Stimulated activated CD8-positive, alpha-beta memory T cell treated with anti-CD3 and anti-CD28 coated beads, Interleukin-12 subunit alpha, Interleukin-12 subunit beta, amount 100 ng/mL, for 1 hour (primary cell): ENCODE measurements at regions not wholly inside any gene's neighbourhood (a gene's known extent, or its start where the extent isn't known, plus 50 kb on each side); places are given as distances from the start of the nearest gene placed in this dataset.
"Not testable (repeated sequence)": the region's sequence is repeated elsewhere in the genome, so short reads cannot be mapped to it uniquely, and the experiment has no call there.

ENCODE experiments used
- DNase-seq: peaks from one replicate; pipeline ENCODE4 v3.0.0-alpha.2; 2020; ENCODE audit warnings: low read depth

DNA sequence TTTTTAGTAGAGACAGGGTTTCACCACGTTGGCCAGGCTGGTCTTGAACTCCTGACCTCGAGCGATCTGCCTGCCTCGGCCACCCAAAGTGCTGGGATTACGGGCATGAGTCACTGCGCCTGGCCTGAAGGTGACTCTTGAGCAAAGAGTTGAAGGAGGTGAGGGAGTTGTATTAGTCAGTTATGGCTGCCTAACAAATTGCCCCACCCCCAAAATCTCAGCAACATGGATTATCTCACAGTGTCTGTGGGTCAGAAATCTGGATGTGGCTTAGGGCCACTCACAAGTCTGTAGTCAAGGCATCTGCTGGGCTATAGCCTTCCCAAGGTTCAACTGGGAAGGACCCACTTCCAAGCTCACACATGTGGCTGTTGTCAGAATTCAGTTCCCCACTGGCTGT lies 52.8 kb upstream of the ADGRE5 start:
- DNase-seq = no peak

GRCh38 chr19:14327061-14327460 lies 54.2 kb upstream of the ADGRE5 start:
- DNase-seq = not testable (repeated sequence)

- DNase-seq = no peak
These were observed 55.4 kb upstream of the ADGRE5 start for GRCh38 chr19:14325863-14326262.

- no peak for DNase-seq
These were observed 56.1 kb upstream of the ADGRE5 start for GRCh38 chr19:14325134-14325533.

DNA sequence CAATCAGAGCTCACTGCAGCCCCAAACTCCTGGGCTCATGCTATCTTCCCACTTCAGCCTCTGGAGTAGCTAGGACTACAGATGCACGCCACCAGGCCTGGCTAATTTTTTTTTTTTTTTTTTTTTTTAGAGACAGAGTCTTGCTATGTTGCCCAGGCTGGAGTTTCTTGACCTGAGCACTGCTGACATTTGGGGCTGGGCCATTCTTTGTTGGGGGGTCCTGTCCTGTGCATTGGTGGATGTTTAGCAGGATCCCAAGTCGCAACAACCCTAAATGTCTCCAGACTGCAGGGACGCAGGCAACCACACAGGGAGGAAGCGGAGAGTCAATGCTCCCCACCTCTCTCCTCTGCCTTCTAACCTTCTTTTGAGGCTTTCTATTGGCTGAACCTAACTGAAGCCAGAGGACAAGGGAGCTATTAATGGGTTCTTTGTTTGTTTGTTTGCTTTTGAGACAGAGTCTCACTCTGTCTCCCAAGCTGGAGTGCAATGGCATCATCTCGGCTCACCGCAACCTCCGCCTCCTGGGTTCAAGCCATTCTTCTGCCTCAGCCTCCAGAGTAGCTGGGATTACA lies 58.3 kb upstream of the ADGRE5 start:
- no peak for DNase-seq

- DNase-seq = no peak
These were observed 61.0 kb upstream of the ADGRE5 start for GRCh38 chr19:14320253-14320652.

DNA sequence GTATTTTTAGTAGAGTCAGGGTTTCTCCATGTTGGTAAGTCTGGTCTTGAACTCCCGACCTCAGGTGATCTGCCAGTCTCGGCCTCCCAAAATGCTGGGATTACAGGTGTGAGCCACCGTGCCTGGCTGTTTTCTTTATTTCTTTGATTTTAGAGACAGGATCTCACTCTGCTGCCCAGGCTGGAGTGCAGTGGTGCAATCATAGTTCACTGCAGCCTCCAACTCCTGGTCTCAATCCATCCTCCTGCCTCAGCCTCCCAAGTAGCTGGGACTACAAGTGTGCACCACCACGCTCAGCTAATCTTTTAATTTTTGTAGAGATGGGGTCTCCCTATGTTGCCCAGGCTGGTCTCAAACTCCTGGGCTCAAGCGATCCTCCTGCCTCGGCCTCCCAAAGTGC lies 61.5 kb upstream of the ADGRE5 start:
- DNase-seq = not testable (repeated sequence)

GRCh38 chr19:14318873-14319272 lies 62.4 kb upstream of the ADGRE5 start:
- no peak for DNase-seq

DNA sequence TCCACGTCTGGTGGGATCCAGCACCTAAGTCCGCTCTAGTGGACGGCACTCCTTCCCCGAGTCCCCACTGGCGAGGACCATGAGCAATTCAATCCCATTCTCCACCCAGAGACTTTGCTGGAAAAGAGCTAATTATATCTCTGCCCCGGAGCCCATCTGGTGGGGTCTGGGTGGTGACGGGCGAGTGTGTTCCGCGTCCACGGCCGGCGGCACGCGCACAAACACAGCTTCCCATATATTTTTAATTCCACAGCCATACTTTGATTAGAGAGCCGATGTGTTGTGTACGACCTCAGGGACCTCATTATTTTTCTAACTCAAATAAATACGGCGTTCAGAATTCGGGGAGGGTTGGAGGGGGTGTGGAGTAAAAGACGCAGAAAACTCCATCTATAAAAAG lies 64.1 kb upstream of the ADGRE5 start:
- DNase-seq = no peak

DNA sequence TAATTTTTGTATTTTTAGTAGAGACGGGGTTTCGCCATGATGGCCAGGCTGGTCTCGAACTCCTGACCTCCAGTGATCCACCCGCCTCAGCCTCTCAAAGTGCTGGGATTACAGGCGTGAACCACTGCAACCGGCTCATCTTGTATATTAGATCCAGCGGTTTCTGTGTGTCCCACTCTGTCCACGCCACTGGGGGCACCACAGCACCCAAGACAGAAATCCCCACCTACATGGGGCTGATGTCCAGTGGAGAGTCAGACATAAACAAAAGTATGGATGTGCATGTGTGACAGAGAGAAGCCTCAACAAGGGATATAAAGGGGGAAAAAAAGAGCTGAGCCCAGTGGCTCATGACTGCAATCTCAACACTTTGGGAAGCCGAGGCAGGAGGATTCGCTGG lies 65.8 kb upstream of the ADGRE5 start:
- DNase-seq = no peak

DNA sequence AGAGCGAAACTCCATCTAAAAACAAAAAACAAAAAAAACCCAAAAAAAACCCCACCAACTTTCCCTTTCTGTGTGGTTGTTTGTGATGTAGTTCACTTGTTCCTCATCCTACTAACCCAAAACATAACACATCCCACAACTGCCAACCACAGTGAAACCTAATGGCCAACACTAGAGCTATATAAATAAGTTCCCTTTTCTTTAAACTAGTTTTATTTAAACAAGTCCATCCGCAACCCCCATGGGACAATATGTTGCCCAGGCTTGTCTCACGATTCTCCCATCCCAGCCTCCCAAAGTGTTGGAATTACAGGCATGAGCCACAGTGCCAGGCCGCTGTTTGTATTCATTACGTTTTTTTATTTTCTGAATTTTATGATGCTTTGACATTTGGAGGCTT lies 71.2 kb upstream of the ADGRE5 start:
- no peak for DNase-seq

DNA sequence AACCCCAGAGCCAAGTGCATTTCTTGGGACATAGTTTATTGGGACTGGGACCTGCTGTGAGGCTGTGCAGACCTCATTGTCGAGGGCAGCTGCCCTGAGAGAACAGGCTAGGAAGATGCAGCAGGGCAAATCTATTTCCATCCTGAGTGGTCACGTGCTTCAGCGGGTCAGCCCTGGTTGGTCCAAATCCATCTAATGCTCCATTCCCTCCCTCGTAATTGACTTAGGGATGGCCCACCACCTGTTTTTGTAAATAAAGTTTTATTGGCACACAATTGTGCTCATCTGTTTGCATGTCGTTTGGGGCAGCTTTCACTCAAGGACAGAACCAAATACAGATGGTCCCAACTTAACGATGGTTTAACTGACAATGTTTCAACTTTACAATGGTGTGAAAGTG lies 75.5 kb upstream of the ADGRE5 start:
- no peak for DNase-seq

- DNase-seq = no peak
These were observed 80.1 kb upstream of the ADGRE5 start for GRCh38 chr19:14301150-14301549.

DNA sequence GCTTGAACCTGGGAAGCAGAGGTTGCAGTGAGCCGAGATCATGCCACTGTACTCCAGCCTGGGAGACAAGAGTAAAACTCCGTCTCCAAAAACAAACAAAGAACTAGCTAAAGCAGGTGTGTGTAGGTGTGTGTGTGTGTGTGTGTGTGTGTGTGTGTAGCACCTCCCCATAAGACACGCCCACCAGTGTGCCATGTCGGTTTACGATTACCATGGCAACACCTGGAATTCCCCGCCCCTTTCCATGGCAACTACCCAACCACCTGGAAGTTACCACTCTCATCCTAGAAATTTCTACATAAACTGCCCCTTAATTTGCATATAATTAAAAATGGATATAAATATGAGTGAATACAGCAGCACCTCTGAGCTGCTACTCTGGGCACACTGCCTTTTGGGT lies 80.9 kb upstream of the ADGRE5 start:
- DNase-seq = no peak

DNA sequence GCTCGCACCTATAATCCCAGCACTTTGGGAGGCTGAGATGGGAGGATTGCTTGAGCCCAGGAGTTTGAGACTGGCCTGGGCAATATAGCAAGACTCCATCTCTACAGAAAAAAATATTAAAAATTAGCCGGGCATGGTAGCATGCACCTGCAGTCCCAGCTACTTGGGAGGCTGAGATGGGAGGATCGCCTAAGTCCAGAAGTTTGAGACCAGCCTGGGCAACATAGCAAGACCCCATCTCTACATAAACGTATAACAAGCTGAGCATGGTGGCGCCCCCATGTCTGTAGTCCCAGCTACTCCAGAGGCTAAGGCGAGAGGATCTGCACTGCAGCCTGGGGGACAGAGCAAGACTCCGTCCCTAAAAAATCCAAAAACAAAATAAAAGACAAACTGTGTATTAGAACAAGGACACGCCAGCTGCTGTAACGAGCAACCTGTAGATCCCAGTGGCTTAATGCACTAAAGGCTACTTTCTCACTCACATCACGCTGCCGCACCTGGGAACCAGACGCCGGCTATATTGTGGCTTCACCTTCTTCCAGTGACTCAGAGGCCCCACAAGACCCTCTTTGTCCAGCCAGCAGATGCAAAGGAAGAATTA lies 81.9 kb upstream of the ADGRE5 start:
- not testable (repeated sequence) for DNase-seq

- DNase-seq = not testable (repeated sequence)
These were observed 83.2 kb upstream of the ADGRE5 start for GRCh38 chr19:14297883-14298576.

- DNase-seq = not testable (repeated sequence)
These were observed 86.3 kb upstream of the ADGRE5 start for GRCh38 chr19:14294974-14295373.

DNA sequence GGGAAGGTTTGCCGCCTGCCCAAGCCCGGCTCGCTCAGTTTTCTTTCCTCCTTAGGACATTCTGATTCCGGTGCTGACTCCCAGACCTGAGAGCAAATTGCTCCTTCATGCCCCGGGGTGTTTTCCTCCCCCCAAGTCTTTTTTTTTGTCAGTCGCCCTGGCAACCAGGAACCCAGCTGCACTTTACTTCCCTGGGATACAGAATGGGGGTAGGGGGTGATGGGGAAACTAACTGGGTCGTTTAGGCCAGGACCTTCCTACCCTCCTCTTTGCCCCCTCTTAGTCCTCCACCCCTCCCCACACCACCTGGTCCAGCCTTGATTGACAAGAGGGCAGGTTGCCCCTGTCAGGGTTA lies 87.5 kb upstream of the ADGRE5 start:
- DNase-seq = not testable (repeated sequence)

DNA sequence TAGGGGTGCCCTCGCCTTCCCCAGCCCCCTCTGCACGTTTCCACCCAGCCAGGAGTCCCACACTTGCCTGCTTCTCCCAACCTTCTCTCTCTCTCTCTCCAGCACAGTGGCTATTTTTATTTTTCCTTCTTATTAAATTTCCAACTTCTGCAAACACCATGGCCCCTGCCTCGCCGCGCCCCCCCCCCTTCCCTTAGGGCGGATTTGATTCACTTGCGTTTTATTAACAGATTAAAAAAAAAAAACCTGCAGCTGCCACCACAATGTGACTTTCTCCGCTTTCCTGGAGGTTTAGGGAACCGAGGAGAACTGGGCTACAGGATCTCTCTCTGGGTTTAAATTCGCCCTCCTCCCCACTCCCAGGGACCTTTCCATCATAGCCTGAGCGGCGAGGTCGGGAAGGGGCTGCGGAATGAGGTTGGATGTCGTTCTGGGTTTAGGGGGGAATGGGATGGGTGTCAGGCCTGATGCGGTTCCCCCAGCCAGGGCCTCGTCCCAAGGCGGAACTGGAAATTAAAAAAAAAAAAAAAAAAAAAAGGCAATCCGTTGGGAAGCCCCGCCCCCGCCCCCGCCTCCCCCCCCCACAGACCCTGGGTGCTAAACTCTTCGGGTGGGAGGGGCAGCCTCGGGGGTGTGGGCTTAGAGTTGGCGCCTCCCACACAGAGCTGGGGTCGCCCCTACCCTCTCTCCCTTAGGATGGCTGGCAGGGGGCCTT lies 87.3 kb upstream of the ADGRL1 start:
- not testable (repeated sequence) for DNase-seq

- DNase-seq = not testable (repeated sequence)
These were observed 83.8 kb upstream of the ADGRL1 start for GRCh38 chr19:14289810-14290209.

- DNase-seq = not testable (repeated sequence)
These were observed 81.9 kb upstream of the ADGRL1 start for GRCh38 chr19:14287837-14288236.

- DNase-seq = not testable (repeated sequence)
These were observed 80.6 kb upstream of the ADGRL1 start for GRCh38 chr19:14286594-14286993.

DNA sequence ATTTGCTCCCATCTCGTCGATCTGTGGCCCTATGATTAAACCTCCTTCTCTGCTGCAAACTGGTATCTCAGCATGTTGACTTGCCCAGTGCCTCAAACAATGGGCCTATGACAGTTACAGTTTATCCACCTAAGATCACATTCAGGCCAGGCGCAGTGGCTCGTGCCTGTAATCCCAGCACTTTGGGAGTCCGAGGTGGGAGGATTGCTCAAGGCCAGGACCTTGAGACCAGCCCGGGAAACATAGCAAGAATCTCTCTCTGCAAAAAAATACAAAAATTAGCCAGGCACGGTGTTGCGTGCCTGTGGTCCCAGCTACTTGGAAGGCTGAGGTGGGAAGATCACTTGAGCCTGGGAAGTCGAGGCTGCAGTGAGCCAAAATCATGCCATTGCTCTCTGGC lies 79.8 kb upstream of the ADGRL1 start:
- DNase-seq = not testable (repeated sequence)
